CD4-positive, CD25-positive, alpha-beta regulatory T cell (primary cell): ENCODE measurements at regions not wholly inside any gene's neighbourhood (a gene's known extent, or its start where the extent isn't known, plus 50 kb on each side); places are given as distances from the start of the nearest gene placed in this dataset.

Source experiments
- ATAC-seq, 2 donors: fragments of 150-1000 bp; cut with Tn5 transposase; one replicate each; pipeline ENCODE4 v1.10.0; 2021; ENCODE audit warnings: low read depth in 2 of 2, moderate number of reproducible peaks in 2 of 2, moderate library complexity in 1 of 2
- DNase-seq, 3 donors: peaks; one replicate each; pipeline versions ENCODE4 v3.0.0 to v3.0.0-alpha.2; 2012 to 2022; ENCODE audit warnings: mixed read lengths in 1 of 3
- H3K27ac ChIP-seq: one replicate; pipeline ENCODE4 v1.7.0; 2013; ENCODE audit warnings: mild to moderate bottlenecking, low read length; ENCODE audit not compliant: insufficient read depth, poor library complexity, severe bottlenecking
- H3K27me3 ChIP-seq: one replicate; pipeline ENCODE4 v1.7.0; 2013; ENCODE audit warnings: low read length; ENCODE audit not compliant: control insufficient read depth, insufficient read depth
- H3K36me3 ChIP-seq: one replicate; pipeline ENCODE4 v1.7.0; 2013; ENCODE audit warnings: mild to moderate bottlenecking, low read length, moderate library complexity; ENCODE audit not compliant: control insufficient read depth, insufficient read depth
- H3K4me1 ChIP-seq: 2 replicates; pipeline ENCODE4 v1.7.0; 2013; ENCODE audit warnings: mild to moderate bottlenecking, low read length; ENCODE audit not compliant: insufficient read depth, control insufficient read depth, poor library complexity, severe bottlenecking
- H3K4me3 ChIP-seq: one replicate; pipeline ENCODE4 v1.7.0; 2013; ENCODE audit warnings: low read depth, mild to moderate bottlenecking, low read length, moderate library complexity
- H3K9me3 ChIP-seq, 2 experiments: 1 replicate in 1 of 2; 2 replicates in 1 of 2; pipeline ENCODE4 v1.7.0; 2013; ENCODE audit warnings: low read length in 2 of 2, mild to moderate bottlenecking in 1 of 2, moderate library complexity in 1 of 2; ENCODE audit not compliant: control insufficient read depth in 2 of 2
- H3K27ac Mint-ChIP-seq, 3 donors: one replicate each; pipeline ENCODE4 v1.8.0; 2020 to 2022; ENCODE audit warnings: mild to moderate bottlenecking in 3 of 3, mixed read lengths in 3 of 3, moderate library complexity in 2 of 3
- H3K27me3 Mint-ChIP-seq: one replicate; pipeline ENCODE4 v1.8.0; 2022; ENCODE audit warnings: mild to moderate bottlenecking, mixed read lengths
- H3K36me3 Mint-ChIP-seq: one replicate; pipeline ENCODE4 v1.8.0; 2020; ENCODE audit warnings: mixed read lengths
- H3K4me1 Mint-ChIP-seq, 4 donors: one replicate each; pipeline ENCODE4 v1.8.0; 2020 to 2022; ENCODE audit warnings: mixed read lengths in 4 of 4, mild to moderate bottlenecking in 1 of 4
- H3K4me3 Mint-ChIP-seq, 4 donors: one replicate each; pipeline ENCODE4 v1.8.0; 2020 to 2022; ENCODE audit warnings: mild to moderate bottlenecking in 4 of 4, mixed read lengths in 4 of 4, moderate library complexity in 3 of 4
- H3K9me3 Mint-ChIP-seq, 7 donors: one replicate each; pipeline ENCODE4 v1.8.0; 2020 to 2022; ENCODE audit warnings: mixed read lengths in 7 of 7, mild to moderate bottlenecking in 3 of 7, moderate library complexity in 2 of 7

DNA sequence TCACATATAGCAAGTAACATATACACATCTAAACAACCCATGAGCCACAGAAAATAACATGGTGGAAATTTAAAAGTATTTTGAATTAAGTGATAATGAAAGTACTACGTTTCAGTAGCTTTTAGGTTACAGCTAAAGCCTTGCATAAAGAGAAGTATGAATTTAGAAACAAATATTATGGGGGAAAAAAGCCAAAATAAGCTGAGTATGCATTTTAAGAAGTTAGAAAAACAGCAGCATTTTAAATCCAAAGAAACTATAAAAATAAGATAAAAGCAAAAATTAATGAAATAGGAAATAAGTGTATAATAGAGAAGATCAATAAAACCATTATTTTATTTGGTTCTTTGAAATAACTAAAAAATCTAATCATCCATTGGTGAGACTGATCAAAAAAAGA lies 89.8 kb upstream of the ARHGEF7 start:
- ATAC-seq, result no peak
- peaks cover 7% of the 10 kb centered on the region for H3K27me3 Mint-ChIP-seq

DNA sequence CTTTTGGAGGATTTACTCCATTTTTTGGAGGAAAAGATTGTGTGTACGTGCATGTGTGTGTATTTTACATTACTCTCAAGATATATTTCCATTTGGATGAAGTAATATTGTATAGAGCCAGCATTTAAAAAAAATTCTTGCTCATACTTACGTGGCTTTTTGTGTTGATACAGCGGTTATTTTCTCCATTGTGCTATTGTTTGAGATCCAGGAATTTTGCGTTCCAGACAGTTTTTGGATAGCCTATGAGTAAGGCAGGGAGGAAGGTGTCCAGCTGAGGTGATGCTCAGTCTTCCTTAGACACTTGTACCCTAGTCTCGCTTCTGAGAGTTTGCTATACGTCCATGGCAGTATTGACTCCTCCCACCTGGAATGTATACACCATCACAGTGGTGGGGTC lies 92.2 kb upstream of the ARHGEF7 start:
- Histone ChIP-seq H3K36me3 (no peaks in the 10 kb centered on the region), H3K27ac (no peak overlapping the region), H3K4me3 (no peak overlapping the region), H3K9me3 (peaks cover 15 to 18% of the 10 kb centered on the region in 2 experiments), H3K4me1 (no peaks in the 10 kb centered on the region), H3K27me3 (no peaks in the 10 kb centered on the region)
- Mint-ChIP-seq H3K27me3 (peaks cover 7% of the 10 kb centered on the region), H3K9me3 (peaks cover 0 to 15% (median 5%) of the 10 kb centered on the region in 7 donors), H3K4me3 (no peak overlapping the region), H3K4me1 (peaks cover 0 to 3% (median 0%) of the 10 kb centered on the region in 4 donors), H3K27ac (no peak overlapping the region), H3K36me3 (no peaks in the 10 kb centered on the region)
- ATAC-seq (no peak), DNase-seq (no peak)

More for the DNA sequence above, 89.8 kb upstream of the ARHGEF7 start:
- Mint-ChIP-seq H3K4me1 (peaks cover 0 to 3% (median 0%) of the 10 kb centered on the region in 4 donors), H3K27ac (no peak overlapping the region), H3K9me3 (peaks cover 0 to 15% (median 5%) of the 10 kb centered on the region in 7 donors), H3K4me3 (no peak overlapping the region), H3K36me3 (no peaks in the 10 kb centered on the region)
- no peak for DNase-seq
- no peak overlapping the region for H3K4me3 ChIP-seq
- H3K4me1 ChIP-seq, result no peaks in the 10 kb centered on the region
- H3K9me3 ChIP-seq, result peaks cover 12 to 18% of the 10 kb centered on the region in 2 experiments
- no peaks in the 10 kb centered on the region for H3K27me3 ChIP-seq
- H3K27ac ChIP-seq, result no peak overlapping the region
- H3K36me3 ChIP-seq, result no peaks in the 10 kb centered on the region

DNA sequence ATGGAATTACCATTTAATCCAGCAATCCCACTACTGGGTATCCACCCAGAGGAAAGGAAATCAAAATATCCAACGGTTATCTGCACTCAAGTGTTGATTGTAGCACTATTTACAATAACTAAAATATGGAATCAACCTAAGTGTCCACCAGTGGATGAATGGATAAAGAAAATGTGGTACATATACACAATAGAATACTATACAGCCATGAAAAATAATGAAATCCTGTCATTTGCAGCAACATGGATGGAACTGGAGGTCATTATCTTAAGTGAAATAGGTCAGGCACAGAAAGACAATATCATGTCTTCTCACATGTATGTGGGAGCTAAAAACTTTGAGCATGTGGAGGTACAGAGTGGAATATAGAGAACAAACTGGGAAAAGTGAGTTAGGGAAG lies 92.9 kb upstream of the ARHGEF7 start:
- Histone ChIP-seq H3K4me3 (no peak overlapping the region), H3K4me1 (no peaks in the 10 kb centered on the region), H3K27me3 (no peaks in the 10 kb centered on the region), H3K36me3 (no peaks in the 10 kb centered on the region), H3K27ac (no peak overlapping the region), H3K9me3 (peaks cover 15 to 18% of the 10 kb centered on the region in 2 experiments)
- no peak overlapping the region for H3K27ac Mint-ChIP-seq
- ATAC-seq (no peak), DNase-seq (no peak)
- H3K4me1 Mint-ChIP-seq, result peaks cover 0 to 3% (median 0%) of the 10 kb centered on the region in 4 donors
- H3K9me3 Mint-ChIP-seq, result peaks cover 0 to 15% (median 5%) of the 10 kb centered on the region in 7 donors
- no peaks in the 10 kb centered on the region for H3K36me3 Mint-ChIP-seq
- no peak overlapping the region for H3K4me3 Mint-ChIP-seq
- peaks cover 10% of the 10 kb centered on the region for H3K27me3 Mint-ChIP-seq

DNA sequence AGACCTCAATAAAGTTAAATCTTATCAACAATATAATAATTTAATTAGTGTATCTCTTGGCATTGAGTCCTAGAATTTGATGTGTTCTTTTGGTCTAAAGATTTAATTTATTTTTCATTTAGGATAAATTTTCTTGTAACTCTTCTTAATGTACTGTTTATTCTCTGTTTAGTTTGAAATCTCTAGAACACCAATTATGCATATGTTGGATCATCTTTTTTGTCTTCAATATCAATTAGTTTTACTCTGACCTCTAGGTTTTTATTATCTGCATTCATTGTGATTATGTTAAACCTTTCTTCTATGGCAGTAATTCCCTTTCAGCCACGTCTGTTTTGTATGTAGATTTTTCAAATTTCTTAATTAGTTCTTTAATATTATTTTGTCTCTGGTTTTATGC lies 93.8 kb upstream of the ARHGEF7 start:
- Histone ChIP-seq H3K9me3 (peaks cover 15 to 18% of the 10 kb centered on the region in 2 experiments), H3K27ac (no peak overlapping the region), H3K36me3 (no peaks in the 10 kb centered on the region), H3K27me3 (no peaks in the 10 kb centered on the region), H3K4me1 (no peaks in the 10 kb centered on the region), H3K4me3 (no peak overlapping the region)
- no peak for DNase-seq
- ATAC-seq, result no peak
- no peak overlapping the region for H3K4me3 Mint-ChIP-seq
- no peaks in the 10 kb centered on the region for H3K36me3 Mint-ChIP-seq
- H3K27ac Mint-ChIP-seq, result no peak overlapping the region
- H3K27me3 Mint-ChIP-seq, result peaks cover 12% of the 10 kb centered on the region
- H3K4me1 Mint-ChIP-seq, result peaks cover 0 to 3% (median 0%) of the 10 kb centered on the region in 4 donors
- H3K9me3 Mint-ChIP-seq, result peaks cover 0 to 15% (median 5%) of the 10 kb centered on the region in 7 donors

DNA sequence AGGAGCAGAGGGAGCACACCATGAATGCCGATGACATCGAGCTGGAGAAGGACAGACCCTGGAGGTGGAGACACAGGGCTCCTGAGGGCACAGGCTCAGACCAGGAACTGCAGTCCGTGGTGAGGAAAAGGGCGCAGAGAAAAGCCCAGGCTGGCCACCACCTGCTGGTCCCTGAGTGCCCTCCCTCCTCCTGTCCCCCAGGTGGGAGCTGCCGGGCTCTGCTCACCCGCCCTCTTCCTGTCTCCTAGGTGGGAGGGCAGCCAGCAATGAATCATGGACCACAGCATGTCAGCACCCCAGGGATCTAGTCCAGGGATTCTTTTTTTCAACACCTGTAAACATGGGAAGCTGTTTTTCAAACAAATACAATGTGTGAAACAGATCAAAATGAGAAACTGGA lies 94.6 kb upstream of the ARHGEF7 start:
- Mint-ChIP-seq H3K27me3 (peaks cover 12% of the 10 kb centered on the region), H3K9me3 (peaks cover 0 to 15% (median 6%) of the 10 kb centered on the region in 7 donors), H3K27ac (no peak overlapping the region), H3K4me1 (peaks cover 0 to 3% (median 0%) of the 10 kb centered on the region in 4 donors), H3K4me3 (no peak overlapping the region), H3K36me3 (no peaks in the 10 kb centered on the region)
- DNase-seq (no peak), ATAC-seq (no peak)
- H3K27me3 ChIP-seq, result no peaks in the 10 kb centered on the region
- H3K36me3 ChIP-seq, result no peaks in the 10 kb centered on the region
- no peaks in the 10 kb centered on the region for H3K4me1 ChIP-seq
- no peak overlapping the region for H3K4me3 ChIP-seq
- H3K9me3 ChIP-seq, result peaks cover 15 to 18% of the 10 kb centered on the region in 2 experiments
- H3K27ac ChIP-seq, result no peak overlapping the region

DNA sequence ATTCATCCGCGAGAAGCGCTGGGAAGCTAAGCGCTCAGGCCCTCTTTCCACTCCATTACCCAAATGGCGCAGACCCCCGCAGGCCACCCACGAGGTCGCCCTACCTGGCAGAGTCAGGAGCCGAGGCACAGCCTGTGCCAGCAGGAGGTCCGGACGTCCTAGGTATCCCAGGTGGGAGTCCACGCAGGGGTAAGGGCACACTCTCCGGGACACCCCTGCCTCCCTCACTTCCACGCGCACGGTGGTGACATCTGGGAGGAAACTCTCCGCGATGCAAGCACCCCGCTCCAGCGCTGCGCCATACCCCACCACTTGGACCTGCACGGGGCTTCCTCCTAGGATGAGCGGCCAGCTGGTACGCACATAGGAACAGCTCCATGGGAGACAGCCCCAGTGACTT lies 95.1 kb upstream of the ARHGEF7 start:
- H3K36me3 ChIP-seq, result no peaks in the 10 kb centered on the region
- H3K27me3 ChIP-seq, result no peaks in the 10 kb centered on the region
- peaks cover 0 to 15% (median 6%) of the 10 kb centered on the region in 7 donors for H3K9me3 Mint-ChIP-seq
- H3K4me3 Mint-ChIP-seq, result no peak overlapping the region
- H3K27me3 Mint-ChIP-seq, result peaks cover 12% of the 10 kb centered on the region
- H3K27ac ChIP-seq, result no peak overlapping the region
- no peak overlapping the region for H3K27ac Mint-ChIP-seq
- no peaks in the 10 kb centered on the region for H3K4me1 ChIP-seq
- no peaks in the 10 kb centered on the region for H3K36me3 Mint-ChIP-seq
- no peak overlapping the region for H3K4me3 ChIP-seq
- H3K9me3 ChIP-seq, result peaks cover 15 to 18% of the 10 kb centered on the region in 2 experiments
- no peak for DNase-seq
- peaks cover 0 to 3% (median 0%) of the 10 kb centered on the region in 4 donors for H3K4me1 Mint-ChIP-seq
- ATAC-seq, result no peak

DNA sequence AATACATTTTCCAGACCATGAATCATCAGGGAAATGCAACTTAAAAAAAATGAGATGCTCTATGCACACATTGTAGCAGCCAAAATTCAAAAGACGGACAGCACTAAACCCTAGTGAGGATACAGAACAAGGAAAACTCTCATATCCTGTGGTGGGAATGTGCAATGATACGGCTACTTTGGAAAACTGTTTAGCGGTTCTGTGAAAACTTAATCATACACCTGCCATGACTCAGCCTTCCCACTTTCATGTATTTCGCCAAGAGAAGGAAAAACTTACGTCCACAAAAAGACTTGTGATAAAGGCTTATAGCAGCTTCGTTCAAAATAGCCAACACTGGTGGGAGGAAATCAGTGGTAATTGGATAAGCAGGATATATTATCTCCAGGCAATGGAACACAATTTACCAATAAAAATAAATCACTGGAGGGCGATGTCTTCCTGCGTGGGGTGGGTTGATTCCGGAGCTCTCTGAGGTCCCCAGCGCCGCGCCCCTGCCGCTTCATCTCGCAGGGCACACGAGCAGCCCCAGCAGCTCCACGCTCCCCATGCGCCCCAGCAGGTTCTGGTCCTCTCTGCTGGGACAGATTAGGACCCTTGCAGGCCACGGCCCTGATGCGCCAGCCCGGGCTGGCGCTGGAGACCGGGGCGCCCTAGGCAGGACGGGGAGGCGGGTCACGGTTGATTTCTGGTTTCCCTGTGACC lies 97.2 kb upstream of the ARHGEF7 start:
- Mint-ChIP-seq H3K4me3 (no peak overlapping the region), H3K36me3 (no peaks in the 10 kb centered on the region), H3K27ac (no peak overlapping the region), H3K27me3 (peaks cover 16% of the 10 kb centered on the region), H3K4me1 (no peaks in the 10 kb centered on the region), H3K9me3 (peaks cover 0 to 15% (median 6%) of the 10 kb centered on the region in 7 donors)
- Histone ChIP-seq H3K4me1 (no peaks in the 10 kb centered on the region), H3K9me3 (peaks cover 15 to 18% of the 10 kb centered on the region in 2 experiments), H3K27ac (no peak overlapping the region), H3K4me3 (no peak overlapping the region), H3K36me3 (no peaks in the 10 kb centered on the region), H3K27me3 (no peaks in the 10 kb centered on the region)
- ATAC-seq, result no peak
- DNase-seq, result no peak

DNA sequence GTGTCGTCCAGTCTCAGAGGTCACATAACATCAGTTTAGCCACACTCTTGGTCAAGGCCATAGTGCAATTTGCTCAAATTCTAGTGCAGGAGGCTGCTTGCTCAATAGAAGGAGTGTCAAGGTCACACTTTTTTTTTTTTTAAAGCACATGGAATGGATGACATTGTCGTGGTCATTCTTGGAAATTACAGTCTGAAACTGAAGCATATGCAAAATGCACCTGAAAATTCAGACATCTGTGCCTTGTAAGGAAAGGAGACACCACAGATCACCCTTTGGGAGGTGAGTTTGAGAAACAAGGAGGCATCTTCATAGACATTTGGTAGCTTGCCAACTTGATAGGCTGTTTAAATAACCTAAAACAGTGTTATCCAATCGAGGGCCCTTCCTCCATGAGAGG lies 98.3 kb upstream of the ANKRD10 start:
- Mint-ChIP-seq H3K4me1 (peaks cover 0 to 4% (median 0%) of the 10 kb centered on the region in 4 donors), H3K4me3 (no peak overlapping the region), H3K27ac (no peak overlapping the region), H3K27me3 (peaks cover 9% of the 10 kb centered on the region), H3K36me3 (no peaks in the 10 kb centered on the region), H3K9me3 (peaks cover 0 to 1% (median 0%) of the 10 kb centered on the region in 7 donors)
- no peak for ATAC-seq
- Histone ChIP-seq H3K4me3 (no peak overlapping the region), H3K36me3 (no peaks in the 10 kb centered on the region), H3K27ac (no peak overlapping the region), H3K9me3 (no peaks in the 10 kb centered on the region), H3K27me3 (no peaks in the 10 kb centered on the region), H3K4me1 (no peaks in the 10 kb centered on the region)
- peak in 1 of 3 donors; percentile 53 for DNase-seq
